ENCODE measurements at regions not wholly inside any gene's neighbourhood (a gene's known extent, or its start where the extent isn't known, plus 50 kb on each side); places are given as distances from the start of the nearest gene placed in this dataset.

DNA sequence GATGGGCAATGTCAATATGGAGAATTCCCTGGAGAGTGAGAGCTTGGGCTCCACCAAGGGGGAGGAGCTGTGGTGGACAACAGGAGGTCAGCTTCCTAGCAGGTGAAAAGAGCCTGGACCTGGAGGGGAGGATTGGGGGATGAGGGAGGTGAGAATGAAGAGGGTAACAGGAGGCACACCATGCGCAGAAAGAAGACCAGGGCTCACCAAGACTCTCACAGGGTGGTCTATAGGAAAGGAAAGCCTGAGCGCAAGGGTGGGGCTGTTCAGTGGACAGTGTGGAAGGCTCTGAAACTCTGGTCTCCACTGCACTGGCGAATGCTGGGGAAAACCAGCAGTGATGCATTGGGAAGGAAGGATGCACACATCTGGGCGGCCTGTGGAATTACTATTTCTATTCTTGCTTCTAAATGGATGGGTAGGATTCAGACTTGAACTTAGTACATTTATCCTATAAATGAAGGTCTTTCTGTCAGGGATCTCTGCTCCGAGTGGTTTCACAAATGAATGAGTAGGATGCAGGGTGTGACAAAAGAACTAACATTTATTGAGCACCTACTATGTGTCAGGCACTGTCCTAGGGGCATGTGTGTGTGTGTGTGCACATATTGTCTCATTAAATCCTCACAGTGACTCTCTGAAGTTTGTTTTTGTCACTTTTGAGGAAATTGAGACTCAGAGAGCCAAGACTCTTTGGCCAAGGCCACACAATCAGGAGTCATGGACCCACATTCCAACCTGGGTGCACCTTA lies 152.7 kb downstream of the CD83 start:
- TF ChIP-seq EZH2 (IDR thresholded peaks at IDR 0.05; ENCODE audit: low read depth) = no peak
- TF ChIP-seq, protein P1, sequence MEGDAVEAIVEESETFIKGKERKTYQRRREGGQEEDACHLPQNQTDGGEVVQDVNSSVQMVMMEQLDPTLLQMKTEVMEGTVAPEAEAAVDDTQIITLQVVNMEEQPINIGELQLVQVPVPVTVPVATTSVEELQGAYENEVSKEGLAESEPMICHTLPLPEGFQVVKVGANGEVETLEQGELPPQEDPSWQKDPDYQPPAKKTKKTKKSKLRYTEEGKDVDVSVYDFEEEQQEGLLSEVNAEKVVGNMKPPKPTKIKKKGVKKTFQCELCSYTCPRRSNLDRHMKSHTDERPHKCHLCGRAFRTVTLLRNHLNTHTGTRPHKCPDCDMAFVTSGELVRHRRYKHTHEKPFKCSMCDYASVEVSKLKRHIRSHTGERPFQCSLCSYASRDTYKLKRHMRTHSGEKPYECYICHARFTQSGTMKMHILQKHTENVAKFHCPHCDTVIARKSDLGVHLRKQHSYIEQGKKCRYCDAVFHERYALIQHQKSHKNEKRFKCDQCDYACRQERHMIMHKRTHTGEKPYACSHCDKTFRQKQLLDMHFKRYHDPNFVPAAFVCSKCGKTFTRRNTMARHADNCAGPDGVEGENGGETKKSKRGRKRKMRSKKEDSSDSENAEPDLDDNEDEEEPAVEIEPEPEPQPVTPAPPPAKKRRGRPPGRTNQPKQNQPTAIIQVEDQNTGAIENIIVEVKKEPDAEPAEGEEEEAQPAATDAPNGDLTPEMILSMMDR (conservative IDR thresholded peaks at IDR 0.05) = no peak
- Histone ChIP-seq H2AFZ (no peak overlapping the region), H3K27me3 (ENCODE audit: insufficient read depth, low read depth) (no peaks in the 10 kb centered on the region), H3K4me3 (no peak overlapping the region), H3K9me2 (ENCODE audit: insufficient read depth) (no peaks in the 10 kb centered on the region), H3F3A (ENCODE audit: insufficient read depth, low read depth) (peaks cover 31% of the 10 kb centered on the region), H3K4me1 (replicated peaks; ENCODE audit: insufficient read depth) (peaks cover 20% of the 10 kb centered on the region), H3K36me3 (ENCODE audit: low read depth) (no peaks in the 10 kb centered on the region), H4K20me1 (ENCODE audit: insufficient read depth) (no peaks in the 10 kb centered on the region), H3K4me2 (peak overlapping the region; percentile 53), H3K27ac (peak overlapping the region; percentile 71), H3K9me3 (ENCODE audit: insufficient read depth, low read depth) (peaks cover 20% of the 10 kb centered on the region; the same call in 1 of the 2 replicates), H3K79me2 (ENCODE audit: low read depth) (no peaks in the 10 kb centered on the region)
- ChIA-PET CTCF (interaction anchor here (0.6 to 1.1 kb wide), 5 partner anchors 12 to 1175 kb away, joined by 3 to 7 read pairs (median 4); no protein-coding TSS in a partner anchor), POLR2A (ENCODE audit: unreplicated experiment) (interaction anchor here (0.5 to 0.7 kb wide), 8 partner anchors 46 to 915 kb away, joined by 3 to 10 read pairs (median 5); no protein-coding TSS in a partner anchor)
- no TSS peak for BruUV-seq (replicated peaks)
- no peak for DNase-seq
- intact Hi-C loops (cut with micrococcal nuclease; ENCODE audit: unreplicated experiment) = loop anchor here (2.0 to 5.0 kb wide), 5 partner anchors 462 to 1172 kb away; no protein-coding TSS in a partner anchor

DNA sequence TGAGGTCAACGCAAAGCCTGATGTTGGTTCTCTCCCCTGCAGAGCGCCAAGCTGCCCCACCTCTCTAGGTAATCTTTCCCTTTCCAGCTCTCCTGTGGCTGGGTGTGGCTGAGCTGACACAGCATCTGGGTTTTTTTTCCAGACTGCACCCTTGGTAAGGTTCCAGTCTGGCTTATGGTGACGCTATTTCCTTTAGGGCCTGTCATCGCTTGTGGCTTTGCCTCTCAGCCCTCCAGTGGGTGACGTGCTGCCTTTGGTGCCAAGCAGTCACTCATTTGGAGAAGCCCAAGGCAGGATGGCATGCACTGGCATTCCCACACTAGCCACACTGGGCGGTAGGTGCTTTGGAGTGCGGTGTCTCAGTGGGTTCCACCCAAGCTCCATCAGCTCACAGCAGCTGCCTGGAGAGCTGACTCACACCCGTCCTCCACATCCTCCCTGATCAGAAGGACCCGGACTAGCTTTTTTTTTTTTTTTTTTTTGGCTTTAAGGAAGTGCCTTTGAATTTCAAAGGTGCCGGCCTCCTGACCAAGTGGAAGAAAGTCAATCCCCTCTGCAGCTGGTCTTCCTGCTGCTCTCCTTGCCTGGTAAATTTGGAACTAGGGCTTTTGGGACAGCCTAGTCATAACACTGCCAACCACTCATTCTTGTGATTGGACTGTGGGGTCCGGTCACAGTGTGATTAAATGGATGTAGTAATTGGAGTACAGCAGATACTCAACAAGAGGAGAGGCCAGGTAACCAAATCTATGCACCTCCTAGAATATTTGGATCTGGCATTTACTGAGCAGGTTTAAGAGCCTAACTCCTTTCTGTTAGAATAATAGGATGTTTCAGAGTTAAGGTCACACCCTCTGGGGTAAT lies 153.6 kb downstream of the CD83 start:
- Histone ChIP-seq H3K27me3 (ENCODE audit: insufficient read depth, low read depth) (no peaks in the 10 kb centered on the region), H4K20me1 (ENCODE audit: insufficient read depth) (no peaks in the 10 kb centered on the region), H3F3A (ENCODE audit: insufficient read depth, low read depth) (peaks cover 31% of the 10 kb centered on the region), H3K4me2 (peak overlapping the region; percentile 54), H3K4me1 (replicated peaks; ENCODE audit: insufficient read depth) (peaks cover 20% of the 10 kb centered on the region), H3K4me3 (no peak overlapping the region), H3K9me3 (ENCODE audit: insufficient read depth, low read depth) (peaks cover 20% of the 10 kb centered on the region; the same call in 1 of the 2 replicates), H3K9me2 (ENCODE audit: insufficient read depth) (no peaks in the 10 kb centered on the region), H3K79me2 (ENCODE audit: low read depth) (no peaks in the 10 kb centered on the region), H2AFZ (no peak overlapping the region), H3K27ac (peak overlapping the region; percentile 92), H3K36me3 (ENCODE audit: low read depth) (no peaks in the 10 kb centered on the region)
- BruUV-seq (replicated peaks) = TSS peak; percentile 93
- intact Hi-C loops (cut with micrococcal nuclease; ENCODE audit: unreplicated experiment) = loop anchor here (1.0 to 5.0 kb wide), 9 partner anchors 59 to 1171 kb away; no protein-coding TSS in a partner anchor
- DNase-seq = peak; percentile 98
- CTCF ChIA-PET = interaction anchor here (0.6 to 1.1 kb wide), 6 partner anchors 11 to 1174 kb away, joined by 3 to 7 read pairs (median 4); no protein-coding TSS in a partner anchor
- TF ChIP-seq, protein P1 (conservative IDR thresholded peaks at IDR 0.05) = no peak; the same call in 1 of the 2 replicates
- no peak for TF ChIP-seq EZH2 (IDR thresholded peaks at IDR 0.05; ENCODE audit: low read depth)
- POLR2A ChIA-PET (ENCODE audit: unreplicated experiment) = interaction anchor here (0.6 to 0.9 kb wide), 12 partner anchors 13 to 915 kb away, joined by 3 to 10 read pairs (median 4); no protein-coding TSS in a partner anchor
